ENCODE measurements at regions not wholly inside any gene's neighbourhood (a gene's known extent, or its start where the extent isn't known, plus 50 kb on each side); places are given as distances from the start of the nearest gene placed in this dataset.

DNA sequence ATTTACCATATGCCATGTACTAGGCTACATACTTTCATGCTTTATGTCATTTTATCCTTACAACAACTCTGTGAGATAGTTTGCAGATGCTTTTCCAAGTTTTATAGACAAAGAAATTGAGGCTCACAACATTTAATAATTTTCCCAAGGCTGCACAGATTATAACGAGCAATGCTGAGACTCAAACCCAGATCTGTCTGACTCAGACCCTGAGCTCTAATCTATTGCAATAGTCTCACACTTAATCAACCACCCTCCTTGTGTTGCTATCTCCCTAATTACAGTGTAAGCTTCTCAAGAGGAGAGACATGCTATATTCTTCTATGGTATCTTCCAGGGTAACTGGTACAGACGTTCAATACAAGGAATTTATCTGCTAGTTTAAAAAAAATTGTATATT is 247.6 kb downstream of the WDR11 start:
- no peak for DNase-seq (ENCODE audit: low spot score)

DNA sequence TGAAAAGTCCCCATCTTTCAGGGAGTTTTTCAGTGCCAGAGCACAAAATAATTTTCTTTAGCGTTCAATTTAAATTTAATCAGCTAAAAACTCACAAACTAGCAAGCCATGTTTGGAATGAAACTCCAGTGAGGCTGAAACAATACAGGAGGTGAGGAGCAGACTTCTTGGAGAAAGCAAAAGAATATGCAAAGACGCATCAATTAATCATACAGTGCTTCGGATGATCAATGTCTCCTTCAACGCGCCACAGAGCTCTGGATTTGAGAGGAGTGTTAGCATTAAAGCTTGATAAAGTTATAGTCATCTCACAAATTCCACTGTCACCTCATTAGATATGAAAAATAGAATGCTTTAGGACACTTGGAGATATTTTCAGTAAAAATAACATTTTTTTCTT is 248.0 kb downstream of the WDR11 start:
- DNase-seq (ENCODE audit: low spot score), result no peak

DNA sequence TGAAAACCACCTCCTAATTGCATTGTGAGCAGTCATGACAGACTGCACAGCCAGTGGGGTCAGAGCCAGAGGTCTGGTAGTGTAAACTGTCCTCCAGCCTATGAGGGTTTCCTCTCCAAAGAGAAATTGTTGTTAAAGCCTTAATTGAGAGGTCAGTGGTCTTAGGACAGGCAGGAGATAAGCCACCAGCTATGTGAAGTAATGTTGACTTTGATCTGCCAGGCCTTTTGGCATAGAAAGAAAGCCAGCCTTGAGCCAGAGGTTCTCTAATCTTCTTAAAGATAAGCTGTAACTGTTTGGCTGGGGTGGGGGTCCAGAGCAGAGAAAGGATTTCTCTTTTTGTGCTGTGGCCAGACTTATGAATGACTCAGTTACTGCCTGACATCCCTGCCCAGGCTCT is 248.4 kb downstream of the WDR11 start:
- no peak for DNase-seq (ENCODE audit: low spot score)

DNA sequence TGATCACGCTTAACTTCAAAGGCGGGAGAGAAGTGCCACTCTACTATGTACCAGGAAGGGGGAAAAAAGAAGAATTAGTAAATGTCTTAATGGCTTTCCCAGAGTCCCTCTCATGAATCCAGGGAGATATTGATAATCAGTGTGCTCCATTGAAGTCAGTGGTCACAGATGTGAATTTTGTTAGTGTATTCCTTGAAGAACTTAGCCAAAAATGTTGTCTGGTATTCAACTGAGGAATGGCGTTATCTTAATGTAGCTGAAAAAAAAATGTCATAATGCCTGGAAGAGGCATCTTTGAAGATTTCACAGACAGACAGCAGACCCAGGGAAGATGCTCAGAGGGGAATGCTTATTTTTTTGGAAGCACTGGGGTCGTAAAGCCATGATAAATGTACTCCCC is 250.4 kb downstream of the WDR11 start:
- DNase-seq (ENCODE audit: low spot score), result no peak

DNA sequence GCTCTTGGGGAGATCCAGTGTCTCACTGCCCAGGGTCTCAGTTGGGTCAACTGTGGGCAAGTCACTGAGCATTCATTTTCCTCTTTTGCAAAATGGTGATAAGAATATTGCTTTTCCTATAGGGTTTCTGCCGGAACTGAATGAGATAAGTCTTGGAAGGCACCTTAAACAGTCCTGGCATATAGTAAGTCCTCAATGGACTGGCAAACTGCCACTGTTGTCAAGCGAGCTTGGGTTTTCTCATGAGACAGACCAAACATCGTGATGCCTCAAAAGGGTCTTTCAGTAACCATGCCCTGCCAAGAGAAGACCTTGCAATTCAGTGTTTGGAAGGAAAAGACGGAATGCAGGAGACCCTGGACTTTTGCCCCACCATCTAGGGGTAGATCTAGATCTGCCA is 251.5 kb downstream of the WDR11 start:
- DNase-seq (ENCODE audit: low spot score), result no peak

DNA sequence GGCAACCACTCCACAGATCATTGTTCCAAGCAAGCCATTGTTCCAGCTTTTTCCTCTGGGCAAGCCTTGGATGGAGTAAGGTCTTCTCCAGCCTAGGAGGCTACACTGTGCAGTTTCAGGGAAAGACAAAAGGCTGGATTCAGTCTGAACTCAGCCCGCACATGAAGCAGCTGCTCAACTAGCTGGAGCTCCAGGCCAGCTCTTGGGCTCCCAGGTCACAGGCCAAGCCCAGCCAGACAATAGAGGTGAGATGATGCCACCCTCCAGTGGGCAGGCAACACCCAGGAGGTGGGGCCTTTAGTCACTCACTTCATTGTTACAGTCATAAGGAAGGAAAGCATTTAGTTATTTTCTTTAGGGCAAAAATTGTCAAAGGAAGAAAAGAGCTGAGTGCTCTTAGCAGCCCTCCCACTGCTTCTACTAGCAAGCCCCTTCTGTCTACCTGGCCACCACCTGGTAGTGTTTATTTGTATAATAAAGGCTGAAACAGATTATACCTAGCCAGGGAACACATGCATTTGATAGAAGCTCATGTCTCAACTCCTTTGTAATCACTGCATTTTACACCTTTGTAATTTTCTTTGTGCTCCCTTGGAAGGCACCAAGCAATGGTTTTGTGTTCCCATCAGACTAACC is 253.4 kb downstream of the WDR11 start:
- DNase-seq (ENCODE audit: low spot score), result no peak

DNA sequence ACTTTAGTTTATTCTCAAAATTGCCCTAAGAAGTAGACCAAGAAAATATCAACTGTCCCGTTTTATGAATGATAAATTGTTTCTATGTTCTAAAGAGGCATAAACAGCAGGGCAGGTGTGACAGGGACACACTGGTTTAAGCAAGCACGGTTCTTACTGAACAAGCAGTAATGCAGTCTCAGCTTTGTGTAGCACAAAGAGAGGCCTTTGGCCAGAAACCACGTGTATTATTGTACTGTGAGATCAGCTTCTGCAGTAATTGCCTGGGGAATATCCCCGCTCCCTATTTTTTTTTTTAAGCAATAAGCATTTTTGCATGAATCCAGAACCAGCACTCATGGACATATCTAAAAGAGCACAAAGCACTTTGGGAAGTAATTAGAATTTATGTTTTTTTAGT is 255.4 kb downstream of the WDR11 start:
- DNase-seq (ENCODE audit: low spot score), result no peak

DNA sequence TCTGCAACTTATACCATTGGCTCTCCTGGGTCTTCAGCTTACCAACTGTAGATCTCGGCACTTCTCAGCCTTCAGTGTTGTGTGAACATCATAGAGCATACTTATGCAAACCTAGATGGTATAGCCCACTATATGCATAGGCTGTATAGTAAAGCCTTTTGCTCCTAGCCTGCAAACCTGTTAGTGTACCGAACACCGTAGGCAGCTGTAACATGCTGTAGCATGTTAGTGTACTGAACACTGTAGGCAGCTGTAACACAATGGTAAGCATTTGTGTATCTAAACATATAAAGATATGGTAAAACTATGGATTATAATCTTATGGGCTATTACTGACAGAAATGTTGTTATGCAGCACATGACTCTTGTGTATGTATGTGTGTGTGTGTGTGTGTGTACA is 256.9 kb downstream of the WDR11 start:
- no peak for DNase-seq (ENCODE audit: low spot score)

DNA sequence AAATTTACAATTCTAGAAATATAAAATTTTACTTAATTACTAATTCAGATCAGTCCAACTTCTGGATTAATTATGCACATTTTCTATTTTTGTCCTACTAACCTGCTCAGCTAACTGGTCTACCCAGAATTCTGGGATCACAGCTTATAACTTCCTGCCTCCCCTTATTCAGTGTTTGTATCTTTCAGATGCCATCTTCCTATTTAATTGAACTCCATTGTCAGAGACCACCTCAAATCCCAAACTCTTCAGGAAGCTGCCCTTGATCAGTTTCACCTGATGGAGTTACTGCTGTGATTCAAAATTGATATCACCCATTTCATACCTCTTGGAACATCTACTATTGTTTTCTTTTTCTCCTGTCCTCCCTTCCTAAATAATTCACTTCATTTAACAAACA is 259.2 kb downstream of the WDR11 start:
- DNase-seq (ENCODE audit: low spot score), result no peak

DNA sequence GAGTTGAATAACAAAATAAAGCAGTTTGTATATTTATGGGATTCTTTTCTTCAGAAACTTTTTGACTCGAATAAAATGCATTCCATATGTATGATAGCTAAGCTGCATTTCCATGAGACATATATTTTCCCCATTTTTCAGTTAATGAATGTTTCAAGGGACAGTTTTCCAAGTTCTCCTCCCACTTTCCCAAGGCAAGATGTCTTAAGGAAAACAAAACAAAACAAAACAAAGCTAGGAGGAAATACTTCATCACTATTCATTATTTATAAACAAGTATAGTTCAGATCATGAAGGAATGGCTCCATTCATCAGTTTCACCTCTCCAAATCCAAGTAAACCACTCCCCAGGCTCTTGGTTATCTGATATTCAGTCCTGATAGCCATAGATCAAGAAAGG is 261.0 kb downstream of the WDR11 start:
- DNase-seq (ENCODE audit: low spot score), result no peak

DNA sequence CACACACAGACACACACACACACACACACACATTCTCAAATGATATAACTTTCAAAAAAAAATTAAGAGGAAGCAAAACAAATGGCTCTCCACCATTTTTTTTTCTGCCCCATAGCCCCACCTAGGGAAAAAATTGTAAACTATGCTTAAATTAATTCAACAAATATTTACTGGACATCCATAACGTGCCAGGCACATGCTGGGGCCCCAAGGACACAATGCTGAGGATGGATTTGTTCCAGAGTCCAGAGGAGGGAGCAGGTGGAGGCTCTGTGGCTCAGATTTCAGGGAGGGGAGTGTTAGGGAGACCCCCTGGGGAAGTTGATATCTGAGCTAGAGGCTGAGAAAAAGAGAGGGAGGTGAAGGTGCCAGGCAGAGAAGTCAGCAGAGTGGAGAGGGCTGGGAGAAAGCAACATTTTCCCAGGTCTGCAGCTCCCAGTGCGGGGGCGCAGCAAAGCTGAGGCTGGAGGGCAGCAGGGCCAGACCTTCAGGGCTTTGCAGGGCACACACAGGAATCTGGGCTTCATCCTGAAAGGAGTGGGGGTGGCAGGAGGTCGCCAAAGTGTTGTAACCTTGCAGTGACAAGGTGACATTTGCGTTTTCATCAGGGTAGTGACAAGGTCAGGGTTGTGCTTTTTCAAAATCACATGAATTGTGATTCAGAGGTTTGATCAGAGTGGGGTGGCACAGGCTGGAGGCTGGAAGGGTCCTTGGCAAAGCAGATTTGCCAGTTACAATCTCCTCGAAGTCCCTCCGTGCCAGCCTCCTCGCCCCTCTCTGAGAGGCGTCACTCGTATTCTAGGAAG is 261.6 kb downstream of the WDR11 start:
- no peak for DNase-seq (ENCODE audit: low spot score)

DNA sequence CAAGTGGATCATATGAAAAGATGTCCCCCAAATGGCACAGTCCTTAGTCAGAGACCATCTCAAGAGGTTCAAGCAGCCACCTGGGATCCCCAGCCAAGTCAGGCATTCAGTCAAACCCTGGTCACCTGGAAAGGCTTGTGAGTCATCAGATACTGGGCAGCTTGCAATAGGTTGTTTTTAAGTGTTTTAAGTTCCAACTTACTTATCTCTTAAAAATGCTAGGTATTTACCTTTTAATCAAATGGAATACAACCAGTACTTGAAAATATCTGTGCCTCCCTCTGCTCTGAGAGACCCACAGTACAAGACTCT is 262.2 kb downstream of the WDR11 start:
- DNase-seq (ENCODE audit: low spot score), result no peak

DNA sequence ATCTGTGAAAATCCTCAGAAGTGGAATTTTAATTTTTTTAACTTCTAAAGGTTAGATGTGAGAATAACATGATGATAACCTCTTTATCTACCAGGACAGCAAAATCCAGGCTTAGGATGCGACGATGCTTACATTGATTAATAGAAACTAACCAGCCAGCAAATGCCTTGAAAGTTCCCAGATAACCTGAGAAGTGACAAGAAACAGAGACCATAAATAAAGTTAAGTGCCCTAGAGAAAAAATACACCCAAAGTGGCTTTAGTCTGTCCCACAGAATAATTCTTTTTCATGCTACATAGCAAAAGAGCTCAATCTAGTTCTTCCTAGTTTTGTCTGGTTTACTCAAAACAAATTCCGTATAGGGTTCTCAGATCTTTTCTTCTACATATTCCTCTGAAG is 262.7 kb downstream of the WDR11 start:
- no peak for DNase-seq (ENCODE audit: low spot score)

DNA sequence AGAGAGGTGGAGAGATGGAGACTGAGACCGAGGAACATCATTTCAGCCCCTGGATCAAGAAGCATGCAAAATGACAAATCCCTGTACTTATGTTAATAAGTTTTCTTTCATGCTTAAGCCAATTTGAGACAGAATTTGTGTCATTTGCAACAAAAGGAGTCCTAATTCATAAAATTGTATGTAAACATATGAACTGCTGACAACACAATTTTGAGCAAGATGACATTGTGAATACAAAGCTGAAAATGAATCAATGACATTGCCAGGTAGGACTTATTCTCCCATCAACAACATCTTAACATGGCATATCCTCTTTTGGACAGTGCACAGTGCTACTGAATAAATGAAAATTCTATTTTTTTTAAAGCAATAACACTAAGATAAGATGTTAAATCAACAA is 264.0 kb downstream of the WDR11 start:
- no peak for DNase-seq (ENCODE audit: low spot score)

DNA sequence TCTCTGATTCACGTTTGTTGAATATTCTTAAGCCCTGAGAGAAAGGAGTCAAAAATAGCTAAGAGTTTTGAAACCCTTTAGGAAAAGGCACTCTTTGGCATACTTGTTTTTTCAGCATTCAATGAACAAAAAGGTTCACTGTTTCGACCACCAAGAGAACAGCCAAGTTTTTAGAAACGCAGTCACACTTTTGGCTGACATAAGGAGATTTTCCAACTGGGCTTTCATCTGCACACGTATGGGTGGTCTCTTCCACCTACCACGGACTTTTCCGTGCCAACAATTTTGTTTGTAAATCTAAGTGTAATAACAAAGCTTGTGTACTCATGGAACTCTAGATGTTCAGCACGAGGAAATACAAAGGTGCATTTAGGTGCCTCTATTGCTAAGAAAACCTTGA is 270.3 kb downstream of the WDR11 start:
- no peak for DNase-seq (ENCODE audit: low spot score)

DNA sequence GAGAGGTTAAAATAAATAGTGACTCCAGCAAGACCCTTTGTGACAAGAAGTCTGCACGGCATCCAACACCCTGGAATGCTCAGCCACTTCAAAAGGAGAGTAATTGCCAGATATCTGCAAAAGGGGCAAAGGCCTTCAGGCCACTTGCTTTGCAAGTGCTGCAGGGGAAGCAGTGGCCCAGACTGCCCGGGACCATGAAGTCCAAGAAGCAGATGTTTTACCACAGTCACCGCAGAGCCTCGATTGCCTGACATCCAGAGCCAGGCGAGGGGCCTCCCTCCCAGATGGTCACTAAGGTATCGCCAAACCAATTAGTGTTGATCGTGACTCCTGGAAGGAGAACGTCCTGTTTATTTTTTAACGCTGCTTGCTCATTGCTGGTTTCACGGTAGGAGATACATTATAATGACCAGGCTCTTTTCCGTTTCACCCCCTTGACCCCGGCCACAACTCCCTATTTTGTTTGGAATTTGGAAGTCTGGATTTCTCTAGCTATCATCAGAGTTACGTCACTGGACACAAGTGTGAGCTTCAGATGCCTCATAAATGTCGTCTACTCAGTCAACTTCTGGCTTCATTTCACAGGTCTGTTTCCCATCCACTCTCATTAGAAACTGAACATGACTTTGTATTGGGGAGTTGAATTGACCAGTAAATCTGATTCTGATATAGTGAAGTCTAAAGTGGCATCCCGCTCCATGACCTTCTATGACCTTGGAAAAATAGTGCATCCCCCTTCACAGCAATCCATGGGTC is 276.2 kb downstream of the WDR11 start:
- no peak for DNase-seq (ENCODE audit: low spot score)

DNA sequence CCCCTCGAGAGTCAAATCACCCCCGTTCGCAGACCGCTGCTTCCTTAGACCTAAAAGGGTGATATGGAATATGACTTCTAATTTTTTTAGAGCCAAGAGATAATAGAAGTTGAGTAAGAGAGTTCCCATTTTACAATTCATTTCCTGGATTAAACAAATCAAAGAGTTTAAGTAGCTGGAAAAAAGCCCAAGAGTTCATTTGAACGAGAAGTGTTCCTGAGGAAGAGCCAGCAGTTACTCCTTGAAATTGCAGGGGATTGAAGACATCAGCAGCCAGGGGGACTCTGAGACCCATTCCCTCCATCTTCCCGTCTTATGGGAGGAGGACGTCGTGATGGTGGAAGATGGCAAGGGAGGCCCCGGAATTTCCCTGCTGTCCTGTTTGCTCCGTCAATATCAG is 277.0 kb downstream of the WDR11 start:
- DNase-seq (ENCODE audit: low spot score), result no peak

DNA sequence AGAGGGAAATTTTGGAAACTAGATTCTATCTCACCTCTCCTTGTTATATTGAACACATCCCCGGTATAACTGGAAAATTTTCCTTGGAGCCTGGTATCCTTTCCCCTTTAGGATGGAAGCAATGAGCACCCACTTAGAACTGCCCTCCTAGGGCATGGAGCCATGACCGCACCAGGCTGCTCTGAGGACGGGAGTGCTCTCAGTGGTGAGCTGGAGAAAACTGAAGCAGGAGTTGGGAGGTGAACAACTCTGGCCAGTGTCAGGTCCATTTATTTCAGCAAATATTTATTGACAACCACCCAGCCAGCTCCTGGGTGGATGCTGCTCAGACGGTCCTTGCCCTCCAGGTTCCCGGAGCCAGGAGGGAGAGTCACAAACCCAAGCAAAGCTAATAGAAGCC is 278.1 kb downstream of the WDR11 start:
- no peak for DNase-seq (ENCODE audit: low spot score)

DNA sequence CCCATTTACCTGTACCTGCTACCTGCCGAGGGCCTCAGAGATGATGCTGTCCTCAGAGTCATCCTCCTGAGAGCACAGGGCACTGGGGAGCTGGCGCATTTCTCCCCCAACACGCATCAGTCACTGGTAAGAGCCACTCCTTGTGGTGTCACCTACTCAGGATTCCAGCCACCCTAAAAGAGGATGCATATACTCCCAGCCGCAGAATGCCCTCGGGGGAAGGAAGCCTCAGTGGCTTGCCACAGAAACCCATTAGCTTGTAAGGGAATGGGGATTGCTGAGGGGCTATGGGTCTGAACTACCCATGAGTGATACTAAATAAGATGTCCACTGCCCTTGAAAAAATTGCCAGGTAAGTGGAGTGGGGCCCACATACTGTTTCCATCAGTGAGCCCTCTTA is 279.2 kb downstream of the WDR11 start:
- DNase-seq (ENCODE audit: low spot score), result no peak

DNA sequence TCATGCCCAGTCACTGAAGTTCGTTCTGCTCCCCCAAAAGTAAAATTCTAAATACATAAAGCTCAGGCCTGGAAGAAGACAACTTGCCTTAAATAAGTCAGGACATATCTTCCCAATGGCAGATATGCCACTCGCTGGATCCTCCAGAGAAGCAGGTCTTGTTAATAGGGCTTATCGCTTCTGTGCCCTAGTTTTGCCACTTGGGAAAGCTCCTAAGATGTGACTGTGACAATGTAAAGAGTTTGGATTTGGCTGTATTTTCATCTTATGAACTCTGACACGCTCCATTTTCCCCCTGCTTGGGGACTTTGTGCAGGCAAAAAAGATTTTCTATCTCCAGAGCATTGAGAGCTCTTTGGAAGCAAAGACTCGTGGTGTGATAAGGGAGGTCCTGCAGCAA is 279.9 kb downstream of the WDR11 start:
- DNase-seq (ENCODE audit: low spot score), result no peak

DNA sequence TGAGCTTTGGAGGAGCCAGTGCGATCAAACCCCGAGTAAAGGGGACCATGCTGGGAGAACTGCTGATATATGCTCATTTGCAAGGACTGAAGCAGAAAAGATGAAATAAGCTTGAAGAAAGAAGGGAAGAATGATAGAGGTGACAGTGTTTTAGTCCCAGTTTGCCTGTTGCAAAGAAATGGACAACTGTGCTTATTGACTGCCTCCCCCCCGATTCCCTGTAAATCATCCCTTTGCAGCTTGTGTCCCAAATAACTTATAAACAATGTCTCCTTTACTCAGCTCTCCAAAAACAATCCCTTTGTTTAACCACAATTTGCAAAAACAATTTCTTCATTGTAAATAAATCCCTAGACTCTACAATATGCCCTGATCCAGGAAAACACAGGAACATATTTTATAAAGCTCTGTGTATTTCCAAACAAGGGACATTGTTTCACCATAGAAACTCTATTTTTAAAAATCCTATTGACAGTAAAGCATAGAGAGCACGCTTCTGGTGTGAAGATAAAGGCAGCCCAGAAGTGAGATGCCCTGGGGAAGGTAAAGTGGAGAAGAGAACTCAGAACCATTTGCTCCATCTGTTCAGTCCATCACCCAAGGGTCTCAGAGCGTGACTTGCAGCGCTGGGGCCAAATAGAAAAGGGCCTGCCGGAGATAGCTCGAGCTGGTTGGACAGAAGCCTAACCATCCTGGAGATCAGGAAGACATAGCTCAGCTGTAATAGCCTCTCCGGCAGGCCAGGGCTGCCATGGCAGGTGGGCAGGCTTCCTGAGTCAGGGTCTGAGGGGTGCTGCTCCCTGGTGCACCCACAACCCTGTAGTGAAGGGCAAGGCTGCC is 280.5 kb downstream of the WDR11 start:
- peak; percentile 80 for DNase-seq (ENCODE audit: low spot score)

DNA sequence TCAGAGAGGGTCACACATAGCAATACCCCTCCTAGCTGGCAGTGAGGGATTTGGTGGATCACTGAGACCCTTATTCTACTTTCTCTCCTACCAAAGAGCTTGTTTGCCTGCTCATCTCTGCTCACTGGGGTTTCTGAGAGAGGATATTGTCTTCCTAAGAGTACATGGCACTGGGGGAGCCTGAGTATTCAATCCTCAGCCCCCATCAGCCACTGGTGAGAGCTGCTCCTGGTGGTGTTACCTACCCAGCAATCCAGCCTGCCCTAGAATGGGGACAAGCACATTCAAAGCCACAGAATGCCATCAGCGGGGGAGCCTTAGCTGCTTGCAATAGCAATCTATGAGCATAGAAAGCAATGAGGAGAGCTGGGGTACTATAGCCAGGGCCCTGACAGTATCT is 281.1 kb downstream of the WDR11 start:
- no peak for DNase-seq (ENCODE audit: low spot score)

DNA sequence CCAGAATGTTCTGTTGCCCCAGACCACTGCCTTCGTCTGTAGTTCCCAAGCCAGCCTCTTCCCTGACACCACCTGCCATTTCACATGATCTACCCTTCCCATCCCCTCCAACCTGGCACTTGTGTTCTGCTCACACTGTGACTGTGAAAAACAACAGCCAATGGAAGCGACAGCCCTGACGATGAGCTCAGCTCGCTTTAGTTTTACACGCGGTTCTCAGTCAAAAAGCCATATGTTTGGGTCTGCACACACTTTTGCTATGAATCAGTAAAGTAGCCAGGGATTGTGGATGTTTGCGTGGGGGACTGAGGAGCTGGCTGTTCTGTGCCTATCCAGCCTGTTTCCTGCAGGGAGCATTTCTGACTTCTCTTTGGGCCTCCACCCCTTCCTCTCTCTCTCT is 282.7 kb downstream of the WDR11 start:
- DNase-seq (ENCODE audit: low spot score), result no peak
